ENCODE measurements at regions not wholly inside any gene's neighbourhood (a gene's known extent, or its start where the extent isn't known, plus 50 kb on each side); places are given as distances from the start of the nearest gene placed in this dataset.

- intact Hi-C loops (cut with micrococcal nuclease) (no loop called here), dilution Hi-C loops (cut with MboI; ENCODE audit: extremely low pct_ligation_motif_present, low sequenced_read_pairs) (no loop called here)
- BruUV-seq (replicated peaks), result no TSS peak
- TF ChIP-seq FOS (IDR thresholded peaks at IDR 0.05; ENCODE audit: borderline replicate concordance, insufficient read depth, low read length), result no peak
- no peak for TF ChIP-seq POLR2A (IDR thresholded peaks at IDR 0.05; ENCODE audit: low read depth, low read length)
- TF ChIP-seq MYC (IDR thresholded peaks at IDR 0.05; ENCODE audit: low read depth, low read length), result no peak
- TF ChIP-seq, protein P1, sequence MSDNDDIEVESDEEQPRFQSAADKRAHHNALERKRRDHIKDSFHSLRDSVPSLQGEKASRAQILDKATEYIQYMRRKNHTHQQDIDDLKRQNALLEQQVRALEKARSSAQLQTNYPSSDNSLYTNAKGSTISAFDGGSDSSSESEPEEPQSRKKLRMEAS (IDR thresholded peaks at IDR 0.05; ENCODE audit: insufficient read depth, insufficient read length), result no peak
- no peak for TF ChIP-seq EZH2 (IDR thresholded peaks at IDR 0.05; ENCODE audit: borderline replicate concordance, low read depth, low read length, severe bottlenecking)
- no peak for TF ChIP-seq POLR2AphosphoS5 (IDR thresholded peaks at IDR 0.05; ENCODE audit: insufficient read depth, low read depth, low read length)
- TF ChIP-seq GATA2 (IDR thresholded peaks at IDR 0.05; ENCODE audit: insufficient read depth, insufficient read length, low read depth, low read length), result no peak
- TF ChIP-seq CTCF (IDR thresholded peaks at IDR 0.05; ENCODE audit: extremely low read depth in 1 of 2, insufficient read depth in 1 of 2, low read depth in 1 of 2, low read length in 2 of 2), result no peak
- no peak for TF ChIP-seq JUN (IDR thresholded peaks at IDR 0.05; ENCODE audit: borderline replicate concordance, insufficient read depth, insufficient read length, low read depth)
- Histone ChIP-seq H2AFZ (ENCODE audit: low read depth, low read length) (no peak overlapping the region), H3K4me3 (replicated peaks in 1 of 3; ENCODE audit: insufficient read depth in 1 of 3, low read depth in 1 of 3, low read length in 3 of 3) (no peak overlapping the region), H3K27me3 (ENCODE audit: control insufficient read depth in 2 of 2, insufficient read depth in 2 of 2, low read length in 2 of 2) (no peaks in the 10 kb centered on the region), H3K4me2 (ENCODE audit: insufficient read depth, low read length) (no peak overlapping the region), H3K9me3 (replicated peaks; ENCODE audit: control insufficient read depth, insufficient read depth, low read length) (no peaks in the 10 kb centered on the region), H3K79me2 (ENCODE audit: control insufficient read depth, insufficient read depth, low read length) (no peaks in the 10 kb centered on the region), H3K9ac (replicated peaks; ENCODE audit: extremely low read depth, insufficient read depth, low read length) (no peak overlapping the region), H3K4me1 (ENCODE audit: control insufficient read depth, extremely low read depth, insufficient read depth, low read length) (no peaks in the 10 kb centered on the region), H4K20me1 (replicated peaks; ENCODE audit: control insufficient read depth, extremely low read depth, insufficient read depth, low read length) (no peaks in the 10 kb centered on the region), H3K9me1 (replicated peaks; ENCODE audit: control insufficient read depth, extremely low read depth, insufficient read depth, low read length) (no peaks in the 10 kb centered on the region), H3K27ac (ENCODE audit: insufficient read depth, low read depth, low read length) (no peak overlapping the region), H3K36me3 (ENCODE audit: control insufficient read depth in 2 of 2, extremely low read depth in 1 of 2, insufficient read depth in 2 of 2, low read length in 2 of 2) (no peaks in the 10 kb centered on the region)
- ChIA-PET CTCF (no interaction called here), POLR2A (no interaction called here)
- DNase-seq (ENCODE audit: low read depth, low spot score), result no peak
- FAIRE-seq, result no peak
These were observed 597.3 kb upstream of the SGCD start for GRCh38 chr5:155729684-155730059.

Measured in endothelial cell of umbilical vein (primary cell).